HG02870 (cell line): ENCODE measurements at regions not wholly inside any gene's neighbourhood (a gene's known extent, or its start where the extent isn't known, plus 50 kb on each side); places are given as distances from the start of the nearest gene placed in this dataset.

ENCODE experiments used
- ATAC-seq: cut with Tn5 transposase; IDR thresholded peaks from one replicate; pipeline ENCODE4 v1.9.1; 2021; ENCODE audit warnings: mild to moderate bottlenecking, moderate library complexity; ENCODE audit not compliant: unreplicated experiment

DNA sequence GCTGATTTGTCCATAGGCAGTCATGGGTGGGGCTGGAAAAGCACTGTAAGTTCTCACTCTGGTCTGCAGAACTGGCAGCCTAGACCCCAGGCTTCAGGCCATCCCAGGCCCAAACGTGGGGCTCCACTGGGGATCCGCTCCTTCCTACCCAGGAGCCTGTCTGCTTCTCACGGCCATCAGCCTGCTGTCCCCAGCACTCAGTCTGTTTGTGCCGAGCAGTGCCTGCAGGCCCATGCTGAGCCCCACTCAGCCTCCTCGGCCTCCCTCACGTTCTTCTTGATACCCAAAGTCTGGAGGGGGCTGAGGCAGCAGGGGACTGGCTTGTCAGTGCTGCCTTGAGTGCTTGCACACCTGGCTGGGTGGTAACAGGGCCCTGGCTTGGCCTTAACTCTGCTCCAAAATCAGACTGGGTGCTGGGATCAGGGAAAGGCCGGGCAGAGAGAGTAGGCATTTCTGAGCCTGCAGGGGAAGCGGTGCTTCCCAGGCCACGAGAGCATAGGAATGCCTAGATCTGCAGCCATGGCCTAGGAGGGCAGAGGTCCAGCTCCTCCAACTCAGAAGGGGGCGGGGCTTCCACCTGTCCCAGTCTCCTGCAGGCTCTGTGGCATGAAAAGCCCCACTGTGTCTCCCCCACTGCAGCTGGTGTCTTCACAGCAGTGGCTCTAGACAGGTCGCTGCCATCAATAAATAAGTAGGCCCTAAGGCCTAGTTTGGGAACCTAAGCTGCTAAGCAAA lies 772.4 kb upstream of the FBXO33 start:
- no peak for ATAC-seq

GRCh38 chr14:40199101-40199500 lies 766.9 kb upstream of the FBXO33 start:
- ATAC-seq: no peak

DNA sequence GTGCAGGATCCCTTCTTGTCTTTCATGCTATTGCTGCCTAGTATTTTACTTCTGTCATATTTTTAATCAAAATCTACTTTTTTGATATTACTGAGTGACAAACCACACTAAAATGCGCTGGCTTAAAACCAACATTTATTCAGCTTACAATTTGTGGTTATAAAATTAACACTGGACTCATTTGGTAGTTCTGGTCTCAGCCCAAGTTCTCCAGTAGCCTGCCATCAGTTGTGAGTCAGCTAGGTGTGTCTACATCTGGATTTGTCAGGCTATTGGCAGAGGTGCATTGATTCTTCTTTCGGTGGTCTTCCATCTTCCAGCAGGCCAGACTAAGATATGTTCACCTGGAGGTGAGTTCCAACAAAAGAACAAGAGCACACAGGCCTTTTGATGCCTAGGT lies 765.1 kb upstream of the FBXO33 start:
- no peak for ATAC-seq

DNA sequence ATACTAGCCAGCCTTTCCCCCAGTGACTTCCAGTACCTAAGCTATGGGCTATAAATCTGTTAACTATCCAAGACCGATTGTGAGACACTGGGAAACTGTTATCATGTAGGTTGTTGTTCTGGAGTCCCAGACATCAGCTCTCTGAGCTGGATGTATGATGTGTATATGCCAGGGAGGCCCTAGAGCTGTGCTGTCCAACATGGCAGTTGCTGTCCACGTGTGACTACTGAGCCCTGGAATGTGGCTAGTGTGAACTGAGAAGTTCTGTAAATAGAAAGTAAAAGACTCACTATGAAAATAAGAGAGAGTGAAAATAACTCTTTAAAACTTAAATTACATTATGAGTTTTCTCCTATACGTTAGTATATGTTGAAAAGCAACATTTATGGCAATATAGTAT lies 755.8 kb upstream of the FBXO33 start:
- no peak for ATAC-seq

- no peak for ATAC-seq
Observed at GRCh38 chr14:40164083-40164482, 731.9 kb upstream of the FBXO33 start.

GRCh38 chr14:40139657-40140056 lies 707.4 kb upstream of the FBXO33 start:
- no peak for ATAC-seq

DNA sequence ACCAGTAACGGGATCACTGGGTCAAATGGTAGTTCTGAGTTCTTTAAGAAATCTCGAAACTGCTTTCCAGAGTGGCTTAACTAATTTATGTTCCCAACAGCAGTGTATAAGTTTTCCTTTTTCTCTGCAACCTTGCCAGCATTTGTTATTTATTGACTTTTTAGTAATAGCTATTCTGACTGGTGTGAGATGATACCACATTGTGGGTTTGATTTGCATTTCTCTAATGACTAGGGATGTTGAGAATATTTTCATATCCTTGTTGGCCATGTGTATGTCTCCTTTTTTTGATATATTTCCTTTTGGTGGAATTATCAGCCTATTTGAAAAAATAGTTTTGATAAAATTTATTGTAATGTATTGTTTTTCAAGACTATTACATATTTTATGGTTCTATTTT lies 701.2 kb upstream of the FBXO33 start:
- ATAC-seq: no peak

DNA sequence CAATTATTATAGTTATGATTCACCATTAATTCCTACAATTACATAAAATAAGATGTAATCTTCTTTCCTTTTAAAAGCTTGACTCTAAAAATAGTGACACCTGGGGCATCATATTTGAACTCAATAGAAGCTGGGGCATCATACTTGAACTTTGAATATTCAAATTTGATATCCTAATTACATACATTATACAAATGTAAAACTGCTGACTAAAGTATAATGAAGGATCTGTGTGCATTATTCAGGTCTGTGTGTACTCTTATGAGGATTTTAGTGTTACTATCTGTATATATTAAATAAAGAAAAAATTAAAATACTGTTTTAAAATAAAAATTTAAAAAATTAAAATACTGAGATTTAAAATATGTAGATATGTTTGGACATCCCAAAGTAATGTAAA lies 696.9 kb upstream of the FBXO33 start:
- ATAC-seq: no peak

- ATAC-seq: no peak
Observed at GRCh38 chr14:40123816-40124215, 691.6 kb upstream of the FBXO33 start.

GRCh38 chr14:40122968-40123648 lies 690.9 kb upstream of the FBXO33 start:
- ATAC-seq: no peak

- ATAC-seq: no peak
Observed at GRCh38 chr14:40119765-40120164, 687.5 kb upstream of the FBXO33 start.

- no peak for ATAC-seq
Observed at GRCh38 chr14:40119321-40119720, 687.1 kb upstream of the FBXO33 start.

DNA sequence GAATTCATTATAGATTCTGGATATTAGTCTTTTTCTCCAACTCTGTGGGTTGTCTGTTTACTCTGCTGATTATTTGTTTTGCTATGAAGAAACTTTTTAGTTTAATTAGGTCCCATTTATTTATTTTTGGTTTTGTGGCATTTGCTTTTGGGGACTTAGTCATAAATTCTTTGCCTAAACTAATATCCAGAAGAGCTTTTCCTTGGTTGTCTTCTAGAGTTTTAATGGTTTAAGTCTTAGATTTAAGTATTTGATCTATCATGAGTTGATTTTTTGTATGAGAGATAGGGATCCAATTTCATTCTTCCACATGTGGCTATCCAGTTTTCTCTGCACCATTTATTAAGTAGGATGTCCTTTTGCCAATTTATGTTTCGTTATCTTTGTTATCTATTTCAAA lies 683.4 kb upstream of the FBXO33 start:
- no peak for ATAC-seq

GRCh38 chr14:40113671-40114070 lies 681.4 kb upstream of the FBXO33 start:
- ATAC-seq: no peak

GRCh38 chr14:40100544-40101196 lies 668.4 kb upstream of the FBXO33 start:
- ATAC-seq: no peak

GRCh38 chr14:40099316-40099715 lies 667.1 kb upstream of the FBXO33 start:
- ATAC-seq: no peak

DNA sequence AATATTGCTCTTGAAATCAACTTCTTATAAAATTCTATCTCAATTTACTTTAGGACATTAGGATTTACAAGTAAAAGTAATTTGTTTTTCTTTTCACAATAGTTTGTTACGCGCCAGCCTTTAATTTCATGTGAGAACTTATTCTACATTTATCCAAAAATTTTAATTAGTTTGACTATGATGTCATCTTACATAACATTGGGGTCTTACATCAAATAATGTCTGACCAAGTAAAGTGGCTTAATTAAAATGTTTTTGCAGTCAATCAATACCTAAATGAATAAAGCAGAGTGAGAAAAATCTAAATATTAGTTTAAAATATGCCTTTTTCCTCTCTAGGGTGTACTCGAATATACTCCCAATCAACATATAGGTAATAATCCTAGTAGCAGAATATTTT lies 666.2 kb upstream of the FBXO33 start:
- no peak for ATAC-seq

GRCh38 chr14:40096968-40097367 lies 664.7 kb upstream of the FBXO33 start:
- no peak for ATAC-seq

GRCh38 chr14:40093800-40094199 lies 661.6 kb upstream of the FBXO33 start:
- no peak for ATAC-seq

GRCh38 chr14:40074169-40074568 lies 641.9 kb upstream of the FBXO33 start:
- no peak for ATAC-seq

GRCh38 chr14:40072175-40072574 lies 639.9 kb upstream of the FBXO33 start:
- no peak for ATAC-seq
